Adrenal gland (tissue), 5 donors: ENCODE measurements at regions not wholly inside any gene's neighbourhood (a gene's known extent, or its start where the extent isn't known, plus 50 kb on each side); places are given as distances from the start of the nearest gene placed in this dataset.

Source experiments
- POLR2A ChIP-seq, 2 donors: fragments of 450-650 bp; IDR thresholded peaks; one replicate each; pipeline ENCODE4 v1.6.1; 2017; ENCODE audit warnings: antibody characterized with exemption in 2 of 2, mild to moderate bottlenecking in 2 of 2, moderate library complexity in 1 of 2
- TF ChIP-seq, protein P1 (sequence below), 6 experiments: fragments of 450-650 bp in 4 of 6; fragments of 200-600 bp in 2 of 6; sonication (generic) in 1 of 6; IDR thresholded peaks; 1 replicate in 5 of 6; 2 replicates in 1 of 6; pipeline versions ENCODE4 v1.5.1 to v1.8.0; 2016 to 2021; ENCODE audit warnings: antibody characterized with exemption in 6 of 6, mild to moderate bottlenecking in 2 of 6, moderate library complexity in 1 of 6
- donor health status: DM: no; HTN: no; CAD: no.

GRCh38 chr5:155307229-155307628, 293.7 kb downstream of the KIF4B start:
- TF ChIP-seq, protein P1, sequence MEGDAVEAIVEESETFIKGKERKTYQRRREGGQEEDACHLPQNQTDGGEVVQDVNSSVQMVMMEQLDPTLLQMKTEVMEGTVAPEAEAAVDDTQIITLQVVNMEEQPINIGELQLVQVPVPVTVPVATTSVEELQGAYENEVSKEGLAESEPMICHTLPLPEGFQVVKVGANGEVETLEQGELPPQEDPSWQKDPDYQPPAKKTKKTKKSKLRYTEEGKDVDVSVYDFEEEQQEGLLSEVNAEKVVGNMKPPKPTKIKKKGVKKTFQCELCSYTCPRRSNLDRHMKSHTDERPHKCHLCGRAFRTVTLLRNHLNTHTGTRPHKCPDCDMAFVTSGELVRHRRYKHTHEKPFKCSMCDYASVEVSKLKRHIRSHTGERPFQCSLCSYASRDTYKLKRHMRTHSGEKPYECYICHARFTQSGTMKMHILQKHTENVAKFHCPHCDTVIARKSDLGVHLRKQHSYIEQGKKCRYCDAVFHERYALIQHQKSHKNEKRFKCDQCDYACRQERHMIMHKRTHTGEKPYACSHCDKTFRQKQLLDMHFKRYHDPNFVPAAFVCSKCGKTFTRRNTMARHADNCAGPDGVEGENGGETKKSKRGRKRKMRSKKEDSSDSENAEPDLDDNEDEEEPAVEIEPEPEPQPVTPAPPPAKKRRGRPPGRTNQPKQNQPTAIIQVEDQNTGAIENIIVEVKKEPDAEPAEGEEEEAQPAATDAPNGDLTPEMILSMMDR (IDR thresholded peaks at IDR 0.05), result no peak
- TF ChIP-seq POLR2A (IDR thresholded peaks at IDR 0.05), result no peak
